Psoas muscle (tissue), 7 donors: ENCODE measurements at regions not wholly inside any gene's neighbourhood (a gene's known extent, or its start where the extent isn't known, plus 50 kb on each side); places are given as distances from the start of the nearest gene placed in this dataset.

ENCODE experiments used
- ATAC-seq, 4 donors: fragments of 200-7000 bp; cut with Tn5 transposase; one replicate each; pipeline ENCODE4 v1.9.1; 2020; ENCODE audit warnings: moderate library complexity in 3 of 4, mild to moderate bottlenecking in 2 of 4
- DNase-seq, 2 donors: peaks; one replicate each; pipeline ENCODE4 v3.0.0-alpha.2; 2020
- H3K27ac ChIP-seq: fragments of 200-600 bp; one replicate; pipeline ENCODE4 v1.8.0; 2022
- H3K27me3 ChIP-seq, 3 donors: fragments of 200-600 bp in 1 of 3; one replicate each; pipeline versions ENCODE4 v1.6.1 to v1.8.0; 2013 to 2022; ENCODE audit warnings: low read length in 2 of 3, mild to moderate bottlenecking in 2 of 3, moderate library complexity in 1 of 3; ENCODE audit not compliant: insufficient read depth in 3 of 3
- H3K36me3 ChIP-seq, 2 donors: fragments of 200-600 bp in 1 of 2; one replicate each; pipeline versions ENCODE4 v1.6.1 to v1.8.0; 2013 to 2022; ENCODE audit warnings: low read depth in 1 of 2, mild to moderate bottlenecking in 1 of 2, moderate library complexity in 1 of 2; ENCODE audit not compliant: insufficient read depth in 1 of 2
- H3K4me1 ChIP-seq: fragments of 200-600 bp; one replicate; pipeline ENCODE4 v1.8.0; 2022
- H3K4me3 ChIP-seq: fragments of 200-600 bp; one replicate; pipeline ENCODE4 v1.8.0; 2022; ENCODE audit warnings: mild to moderate bottlenecking
- H3K9me3 ChIP-seq: fragments of 200-600 bp; one replicate; pipeline ENCODE4 v1.8.0; 2022
- WGBS, 3 donors: extraction: QIAGEN DNeasy Blood & Tissue Kit; methylation state at CpG; one replicate each; pipeline versions ENCODE4 v1.1.6 to v1.1.7; 2013; 5-methylcytosine and 5-hydroxymethylcytosine counted together
- intact Hi-C, 2 donors: fragments of 100-400 bp; cut with DNase I; formaldehyde crosslinking; loops; one replicate each; pipeline versions ENCODE4 v1.11.0 to v1.14.2; 2022
- TF ChIP-seq, protein P1 (sequence below): fragments of 200-600 bp; IDR thresholded peaks from one replicate; pipeline ENCODE4 v1.8.0; 2022; ENCODE audit warnings: antibody characterized with exemption
- donor health status: healthy with polysubstance abuse.
- donor health status: DM: no; HTN: no; CAD: no; lungs with moderate emphysema.
- donor health status: Bipolar disorder and iron deficiency.
- donor health status: healthy.
- donor health status: DM: yes; HTN: yes; CAD: no.
- donor health status: DM: no; HTN: no; CAD: no.
- donor health status: DM: yes; HTN: yes; CAD: no.

- Histone ChIP-seq H3K36me3 (no peaks in the 10 kb centered on the region), H3K27ac (no peak overlapping the region), H3K4me1 (no peaks in the 10 kb centered on the region), H3K27me3 (no peaks in the 10 kb centered on the region), H3K4me3 (no peak overlapping the region), H3K9me3 (no peaks in the 10 kb centered on the region)
- intact Hi-C loops: no loop called here
- TF ChIP-seq, protein P1, sequence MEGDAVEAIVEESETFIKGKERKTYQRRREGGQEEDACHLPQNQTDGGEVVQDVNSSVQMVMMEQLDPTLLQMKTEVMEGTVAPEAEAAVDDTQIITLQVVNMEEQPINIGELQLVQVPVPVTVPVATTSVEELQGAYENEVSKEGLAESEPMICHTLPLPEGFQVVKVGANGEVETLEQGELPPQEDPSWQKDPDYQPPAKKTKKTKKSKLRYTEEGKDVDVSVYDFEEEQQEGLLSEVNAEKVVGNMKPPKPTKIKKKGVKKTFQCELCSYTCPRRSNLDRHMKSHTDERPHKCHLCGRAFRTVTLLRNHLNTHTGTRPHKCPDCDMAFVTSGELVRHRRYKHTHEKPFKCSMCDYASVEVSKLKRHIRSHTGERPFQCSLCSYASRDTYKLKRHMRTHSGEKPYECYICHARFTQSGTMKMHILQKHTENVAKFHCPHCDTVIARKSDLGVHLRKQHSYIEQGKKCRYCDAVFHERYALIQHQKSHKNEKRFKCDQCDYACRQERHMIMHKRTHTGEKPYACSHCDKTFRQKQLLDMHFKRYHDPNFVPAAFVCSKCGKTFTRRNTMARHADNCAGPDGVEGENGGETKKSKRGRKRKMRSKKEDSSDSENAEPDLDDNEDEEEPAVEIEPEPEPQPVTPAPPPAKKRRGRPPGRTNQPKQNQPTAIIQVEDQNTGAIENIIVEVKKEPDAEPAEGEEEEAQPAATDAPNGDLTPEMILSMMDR: no peak
- 82 to 88% (median 85%) methylated on average over 12 of the region's 12 CpGs for WGBS, 3 donors
- ATAC-seq: no peak
- no peak for DNase-seq
These were observed 703.0 kb downstream of the ARAP2 start for GRCh38 chr4:35541146-35541887.

- no peak for ATAC-seq
- WGBS, 3 donors: 80 to 85% (median 82%) methylated on average over 5 of the region's 5 CpGs
- TF ChIP-seq, protein P1: no peak
These were observed 702.5 kb downstream of the ARAP2 start for GRCh38 chr4:35541888-35542213.

DNA sequence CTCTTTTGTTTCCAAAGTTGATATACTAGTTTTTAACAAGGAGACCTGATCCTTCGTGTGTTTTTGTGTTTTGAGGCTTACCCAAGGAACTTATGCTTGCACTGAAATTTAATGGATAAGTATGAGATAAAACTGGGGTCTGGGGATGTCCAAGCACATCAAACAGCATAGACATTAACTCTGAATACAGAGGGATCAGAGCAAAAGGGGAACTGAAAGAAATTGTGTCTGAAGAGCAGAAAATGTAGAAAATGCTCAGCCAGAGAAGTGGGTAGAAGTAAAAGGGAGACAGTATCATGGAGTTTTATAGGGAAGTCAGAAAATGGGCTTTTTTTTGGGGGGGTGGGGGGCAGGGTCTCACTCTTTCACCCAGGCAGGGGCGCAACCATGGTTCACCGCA lies 695.4 kb downstream of the ARAP2 start:
- WGBS, 3 donors: 85 to 91% (median 87%) methylated on average over 3 of the region's 3 CpGs
- intact Hi-C loops: no loop called here

More at GRCh38 chr4:35541888-35542213, 702.5 kb downstream of the ARAP2 start:
- no peak for DNase-seq
- intact Hi-C loops: no loop called here
- H3K36me3 ChIP-seq: no peaks in the 10 kb centered on the region
- H3K4me3 ChIP-seq: no peak overlapping the region
- no peaks in the 10 kb centered on the region for H3K4me1 ChIP-seq
- no peak overlapping the region for H3K27ac ChIP-seq
- H3K27me3 ChIP-seq: no peaks in the 10 kb centered on the region
- H3K9me3 ChIP-seq: no peaks in the 10 kb centered on the region

GRCh38 chr4:35556387-35556786 lies 687.9 kb downstream of the ARAP2 start:
- DNase-seq (no peak), ATAC-seq (no peak)
- Histone ChIP-seq H3K27me3 (no peaks in the 10 kb centered on the region), H3K4me1 (no peaks in the 10 kb centered on the region), H3K4me3 (no peak overlapping the region), H3K36me3 (no peaks in the 10 kb centered on the region), H3K27ac (no peak overlapping the region), H3K9me3 (no peaks in the 10 kb centered on the region)
- 61 to 78% (median 63%) methylated on average over 1 of the region's 1 CpG for WGBS, 3 donors
- TF ChIP-seq, protein P1: no peak
- intact Hi-C loops: no loop called here

More for the DNA sequence above, 695.4 kb downstream of the ARAP2 start:
- TF ChIP-seq, protein P1: no peak
- H3K4me3 ChIP-seq: no peak overlapping the region
- no peaks in the 10 kb centered on the region for H3K27me3 ChIP-seq
- H3K36me3 ChIP-seq: no peaks in the 10 kb centered on the region
- ATAC-seq (no peak), DNase-seq (no peak)
- no peaks in the 10 kb centered on the region for H3K4me1 ChIP-seq
- no peak overlapping the region for H3K27ac ChIP-seq
- peaks cover 4% of the 10 kb centered on the region for H3K9me3 ChIP-seq
